Smooth muscle cell (in vitro differentiated cells): ENCODE measurements at regions not wholly inside any gene's neighbourhood (a gene's known extent, or its start where the extent isn't known, plus 50 kb on each side); places are given as distances from the start of the nearest gene placed in this dataset.

ENCODE experiments used
- DNase-seq: peaks from one replicate; lab custom pipeline; 2025; ENCODE audit not compliant: unreplicated experiment; lab: John Stamatoyannopoulos, UW
- H2AFZ ChIP-seq: fragments of 200-600 bp; sonication (generic); 2 replicates; pipeline ENCODE4 v1.6.0; 2016; ENCODE audit warnings: antibody characterized with exemption, low read depth, mild to moderate bottlenecking
- H3F3A ChIP-seq: fragments of 200-600 bp; sonication (generic); 2 replicates; pipeline ENCODE4 v1.6.0; 2017; ENCODE audit warnings: antibody characterized with exemption, low read depth
- H3K27ac ChIP-seq: fragments of 200-600 bp; sonication (generic); 2 replicates; pipeline ENCODE4 v1.5.1; 2016; ENCODE audit warnings: low read depth, mild to moderate bottlenecking
- H3K27me3 ChIP-seq: fragments of 200-600 bp; sonication (generic); 2 replicates; pipeline ENCODE4 v1.6.1; 2016; ENCODE audit warnings: low read depth, mild to moderate bottlenecking
- H3K36me3 ChIP-seq: fragments of 200-600 bp; sonication (generic); 2 replicates; pipeline ENCODE4 v1.5.1; 2016; ENCODE audit warnings: low read depth
- H3K4me1 ChIP-seq: fragments of 200-600 bp; sonication (generic); 2 replicates; pipeline ENCODE4 v1.5.1; 2016; ENCODE audit warnings: low read depth
- H3K4me2 ChIP-seq: fragments of 200-600 bp; sonication (generic); 2 replicates; pipeline ENCODE4 v1.6.0; 2016; ENCODE audit warnings: mild to moderate bottlenecking
- H3K4me3 ChIP-seq: fragments of 200-600 bp; sonication (generic); 2 replicates; pipeline ENCODE4 v1.5.1; 2016; ENCODE audit warnings: mild to moderate bottlenecking
- H3K79me2 ChIP-seq: fragments of 200-600 bp; sonication (generic); 2 replicates; pipeline ENCODE4 v1.6.0; 2016; ENCODE audit warnings: low read depth, mild to moderate bottlenecking
- H3K9ac ChIP-seq: fragments of 200-600 bp; sonication (generic); 2 replicates; pipeline ENCODE4 v1.6.0; 2016; ENCODE audit warnings: low read depth
- H3K9me3 ChIP-seq: fragments of 200-600 bp; sonication (generic); replicated peaks from 2 replicates; pipeline ENCODE4 v1.5.1; 2016; ENCODE audit warnings: low read depth
- H4K20me1 ChIP-seq: fragments of 200-600 bp; sonication (generic); 2 replicates; pipeline ENCODE4 v1.6.0; 2016; ENCODE audit warnings: low read depth
- WGBS: methylation state at CpG from one replicate; pipeline ENCODE4 v1.1.7; 2016; ENCODE audit warnings: low lambda C conversion rate; 5-methylcytosine and 5-hydroxymethylcytosine counted together
- TF ChIP-seq, protein P1 (sequence below): fragments of 200-600 bp; sonication (generic); IDR thresholded peaks from 2 replicates; pipeline ENCODE4 v1.5.1; 2017; ENCODE audit warnings: borderline replicate concordance, mild to moderate bottlenecking, antibody characterized with exemption; ENCODE audit not compliant: insufficient read depth, poor library complexity, severe bottlenecking

- Histone ChIP-seq H3K9ac (no peak overlapping the region), H3K4me3 (no peak overlapping the region), H3K9me3 (no peaks in the 10 kb centered on the region), H3F3A (peaks cover 7% of the 10 kb centered on the region), H4K20me1 (no peaks in the 10 kb centered on the region), H3K4me1 (peaks cover 15% of the 10 kb centered on the region), H3K79me2 (no peaks in the 10 kb centered on the region), H2AFZ (no peak overlapping the region), H3K27ac (no peak overlapping the region), H3K36me3 (no peaks in the 10 kb centered on the region), H3K27me3 (no peaks in the 10 kb centered on the region), H3K4me2 (no peak overlapping the region)
- TF ChIP-seq, protein P1, sequence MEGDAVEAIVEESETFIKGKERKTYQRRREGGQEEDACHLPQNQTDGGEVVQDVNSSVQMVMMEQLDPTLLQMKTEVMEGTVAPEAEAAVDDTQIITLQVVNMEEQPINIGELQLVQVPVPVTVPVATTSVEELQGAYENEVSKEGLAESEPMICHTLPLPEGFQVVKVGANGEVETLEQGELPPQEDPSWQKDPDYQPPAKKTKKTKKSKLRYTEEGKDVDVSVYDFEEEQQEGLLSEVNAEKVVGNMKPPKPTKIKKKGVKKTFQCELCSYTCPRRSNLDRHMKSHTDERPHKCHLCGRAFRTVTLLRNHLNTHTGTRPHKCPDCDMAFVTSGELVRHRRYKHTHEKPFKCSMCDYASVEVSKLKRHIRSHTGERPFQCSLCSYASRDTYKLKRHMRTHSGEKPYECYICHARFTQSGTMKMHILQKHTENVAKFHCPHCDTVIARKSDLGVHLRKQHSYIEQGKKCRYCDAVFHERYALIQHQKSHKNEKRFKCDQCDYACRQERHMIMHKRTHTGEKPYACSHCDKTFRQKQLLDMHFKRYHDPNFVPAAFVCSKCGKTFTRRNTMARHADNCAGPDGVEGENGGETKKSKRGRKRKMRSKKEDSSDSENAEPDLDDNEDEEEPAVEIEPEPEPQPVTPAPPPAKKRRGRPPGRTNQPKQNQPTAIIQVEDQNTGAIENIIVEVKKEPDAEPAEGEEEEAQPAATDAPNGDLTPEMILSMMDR, result no peak
- DNase-seq, result no peak
- WGBS, result 93% methylated on average over 6 of the region's 6 CpGs
Measured at GRCh38 chr3:167909952-167910351, 174.4 kb downstream of the SERPINI1 start.

GRCh38 chr3:167909504-167909896, 174.0 kb downstream of the SERPINI1 start:
- Histone ChIP-seq H2AFZ (no peak overlapping the region), H3K4me2 (no peak overlapping the region), H3K79me2 (no peaks in the 10 kb centered on the region), H3K4me3 (no peak overlapping the region), H3K9ac (no peak overlapping the region), H3K9me3 (no peaks in the 10 kb centered on the region), H3K27me3 (no peaks in the 10 kb centered on the region), H3K4me1 (peaks cover 12% of the 10 kb centered on the region), H3F3A (peaks cover 7% of the 10 kb centered on the region), H3K36me3 (no peaks in the 10 kb centered on the region), H4K20me1 (no peaks in the 10 kb centered on the region), H3K27ac (no peak overlapping the region)
- TF ChIP-seq, protein P1, result no peak
- 94% methylated on average over 1 of the region's 1 CpG for WGBS
- no peak for DNase-seq

- Histone ChIP-seq H3K27ac (no peak overlapping the region), H3K9me3 (no peaks in the 10 kb centered on the region), H3K79me2 (no peaks in the 10 kb centered on the region), H3K4me3 (no peak overlapping the region), H3K9ac (no peak overlapping the region), H2AFZ (no peak overlapping the region), H3K36me3 (no peaks in the 10 kb centered on the region), H3K27me3 (no peaks in the 10 kb centered on the region), H3K4me2 (no peak overlapping the region), H3F3A (peaks cover 6% of the 10 kb centered on the region), H3K4me1 (peaks cover 6% of the 10 kb centered on the region), H4K20me1 (no peaks in the 10 kb centered on the region)
- no peak for DNase-seq
- 53% methylated on average over 5 of the region's 5 CpGs for WGBS
- TF ChIP-seq, protein P1, result no peak
Measured at GRCh38 chr3:167908746-167909503, 173.4 kb downstream of the SERPINI1 start.

DNA sequence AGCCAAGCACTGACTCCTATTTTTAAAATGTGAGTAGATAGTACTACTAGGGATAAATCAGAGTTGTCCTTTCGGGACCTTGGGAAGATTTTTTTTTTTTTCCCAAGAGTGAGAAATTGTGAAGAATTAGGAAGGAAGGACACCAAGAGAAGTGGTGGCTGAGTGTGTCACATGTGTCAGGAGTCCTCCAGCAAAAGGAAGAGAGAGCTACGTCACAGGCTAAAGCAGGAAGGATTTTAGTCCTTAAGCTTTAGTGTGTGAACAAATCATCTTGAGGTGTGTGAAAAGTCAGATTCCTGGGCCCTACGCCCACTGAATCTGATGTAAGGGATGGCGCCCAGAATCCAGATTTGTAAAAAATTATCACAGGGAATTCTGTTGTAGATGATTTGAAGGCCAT, 172.7 kb downstream of the SERPINI1 start:
- Histone ChIP-seq H3K4me3 (no peak overlapping the region), H3K9me3 (no peaks in the 10 kb centered on the region), H3K4me2 (no peak overlapping the region), H3K79me2 (no peaks in the 10 kb centered on the region), H3K27me3 (no peaks in the 10 kb centered on the region), H3K27ac (no peak overlapping the region), H3K36me3 (no peaks in the 10 kb centered on the region), H3F3A (peaks cover 4% of the 10 kb centered on the region), H3K4me1 (no peaks in the 10 kb centered on the region), H2AFZ (no peak overlapping the region), H3K9ac (no peak overlapping the region), H4K20me1 (no peaks in the 10 kb centered on the region)
- 81% methylated on average over 4 of the region's 4 CpGs for WGBS
- DNase-seq, result no peak
- TF ChIP-seq, protein P1, result no peak
